ENCODE measurements at regions not wholly inside any gene's neighbourhood (a gene's known extent, or its start where the extent isn't known, plus 50 kb on each side); places are given as distances from the start of the nearest gene placed in this dataset.
A peak's percentile ranks its signal among the peaks of the same experiment; 100 is the strongest.

DNA sequence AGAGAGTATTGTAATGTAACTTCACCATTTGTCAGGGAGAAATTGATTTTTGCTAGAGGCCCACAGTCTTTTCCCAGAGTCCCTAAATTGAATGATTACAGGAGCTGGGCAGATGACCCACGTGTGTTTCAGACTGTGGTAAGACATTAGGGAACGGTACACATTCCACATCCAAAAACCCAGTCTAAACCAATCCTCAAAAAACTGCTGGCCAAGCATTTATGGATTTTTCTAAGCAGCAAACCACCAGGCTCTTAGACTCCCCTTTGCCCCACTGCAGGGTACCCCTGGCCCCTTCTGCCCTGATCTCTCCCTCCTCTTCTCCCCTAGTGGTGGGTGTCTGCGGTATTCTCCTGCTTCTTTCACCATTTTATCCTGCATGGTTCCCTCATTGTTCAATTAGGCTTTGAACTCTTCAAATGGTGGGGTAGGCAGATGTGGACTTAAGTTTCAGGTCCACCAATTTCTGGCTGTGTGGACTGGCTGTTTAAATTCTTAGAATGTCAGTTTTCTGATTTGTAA, 135.5 kb upstream of the SORCS3 start:
- DNase-seq, result no peak

GRCh38 chr10:104509981-104510380, 131.1 kb upstream of the SORCS3 start:
- peak; percentile 28 for DNase-seq

- no peak for DNase-seq
Measured at GRCh38 chr10:104510644-104511043, 130.4 kb upstream of the SORCS3 start.

DNA sequence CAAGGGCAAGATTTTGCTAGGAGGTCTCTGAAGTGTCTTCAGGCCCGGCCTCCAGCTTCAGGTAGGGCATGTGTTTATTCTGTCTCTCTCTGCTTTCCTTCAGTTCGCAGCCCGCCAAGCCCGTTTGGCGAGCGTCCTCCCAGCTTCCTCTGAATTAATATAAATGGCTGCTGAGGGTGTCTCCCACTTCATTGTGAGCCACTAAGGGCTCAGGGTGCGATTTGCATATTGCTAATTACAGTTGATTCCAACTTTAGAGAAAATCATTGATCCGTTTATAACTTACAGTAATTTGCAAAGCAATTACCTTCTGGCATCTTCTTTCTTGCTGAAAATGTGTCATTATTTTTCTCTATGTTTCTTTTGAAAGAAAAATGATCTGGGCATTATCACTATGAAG, 128.3 kb upstream of the SORCS3 start:
- DNase-seq, result no peak

GRCh38 chr10:104515678-104516199, 125.4 kb upstream of the SORCS3 start:
- DNase-seq, result no peak

DNA sequence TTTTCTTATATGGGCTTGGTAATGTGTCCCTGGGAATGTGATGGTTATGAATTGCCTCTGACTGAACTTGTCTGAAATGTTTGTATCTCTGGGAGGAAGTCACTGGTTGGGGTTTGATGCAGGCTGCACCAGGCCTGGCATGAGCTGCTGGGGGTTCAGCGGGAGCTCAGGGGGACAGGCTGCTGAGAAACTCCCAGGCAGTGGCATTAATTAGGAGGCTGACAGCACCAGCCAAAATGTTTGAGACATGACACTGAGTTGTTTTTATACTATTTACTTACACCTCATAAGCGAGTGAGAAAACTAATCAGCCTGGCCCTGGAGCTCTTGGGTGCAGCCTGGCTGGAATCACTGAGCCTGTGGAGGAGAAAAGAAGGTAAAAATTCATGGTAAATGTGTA, 124.1 kb upstream of the SORCS3 start:
- no peak for DNase-seq

DNA sequence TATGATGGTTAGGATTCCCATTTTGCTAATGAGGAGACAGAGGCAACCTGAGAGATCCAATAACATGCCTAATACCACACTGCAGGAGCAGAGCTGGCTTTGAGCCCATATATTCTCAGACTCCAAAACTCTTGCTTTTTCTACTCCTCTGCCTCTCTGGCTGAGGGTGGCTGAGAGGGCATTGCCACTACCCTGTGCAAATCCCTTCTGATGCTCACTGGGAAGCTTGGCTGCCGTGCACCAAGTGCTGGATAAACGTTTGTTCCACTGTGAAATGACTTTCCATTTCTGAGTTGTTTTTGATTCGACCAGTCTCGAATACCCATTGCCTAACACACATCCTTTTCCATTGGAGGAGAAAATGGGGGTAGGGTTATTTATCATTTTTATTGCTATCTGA, 123.1 kb upstream of the SORCS3 start:
- no peak for DNase-seq

GRCh38 chr10:104518891-104519290, 122.2 kb upstream of the SORCS3 start:
- no peak for DNase-seq

- DNase-seq, result no peak
Measured at GRCh38 chr10:104520653-104521052, 120.4 kb upstream of the SORCS3 start.

DNA sequence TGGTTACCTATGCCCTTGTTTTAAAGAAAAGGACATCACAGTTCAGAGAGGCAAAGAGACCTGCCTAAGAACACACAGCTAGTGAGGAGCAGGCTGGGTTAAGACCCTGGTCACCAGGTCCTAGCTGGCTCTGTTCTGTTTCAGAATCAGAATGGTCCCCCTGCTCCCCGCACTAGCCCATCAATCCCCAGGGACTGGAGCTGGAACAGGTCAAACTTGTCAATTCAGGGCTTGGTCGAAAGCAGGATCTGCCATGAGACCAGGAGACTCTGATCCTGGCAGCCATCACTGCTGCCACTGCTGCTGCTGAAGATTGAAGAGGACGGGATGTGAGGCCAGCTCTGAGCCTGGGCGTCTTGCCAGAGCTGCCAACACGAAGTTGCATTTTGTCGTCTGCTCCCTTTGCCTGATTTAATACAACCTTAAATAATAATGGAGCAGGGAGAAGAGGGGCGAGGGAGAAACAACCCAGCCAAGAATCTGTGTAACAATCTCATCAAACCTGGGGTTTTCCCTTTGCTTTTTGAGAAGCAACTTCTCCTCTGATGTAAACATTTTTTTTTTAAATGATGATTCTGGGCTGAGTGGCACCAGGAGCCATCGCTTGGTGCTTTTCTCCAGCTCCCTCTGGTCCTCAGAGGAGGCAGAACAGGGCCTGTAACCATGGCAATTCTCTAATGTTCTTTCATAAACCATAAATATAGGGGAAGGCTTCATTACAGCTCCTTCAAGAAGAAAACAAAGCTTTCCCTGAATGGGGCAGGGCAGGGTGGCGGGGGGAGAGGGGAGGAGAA, 119.0 kb upstream of the SORCS3 start:
- DNase-seq, result no peak

DNA sequence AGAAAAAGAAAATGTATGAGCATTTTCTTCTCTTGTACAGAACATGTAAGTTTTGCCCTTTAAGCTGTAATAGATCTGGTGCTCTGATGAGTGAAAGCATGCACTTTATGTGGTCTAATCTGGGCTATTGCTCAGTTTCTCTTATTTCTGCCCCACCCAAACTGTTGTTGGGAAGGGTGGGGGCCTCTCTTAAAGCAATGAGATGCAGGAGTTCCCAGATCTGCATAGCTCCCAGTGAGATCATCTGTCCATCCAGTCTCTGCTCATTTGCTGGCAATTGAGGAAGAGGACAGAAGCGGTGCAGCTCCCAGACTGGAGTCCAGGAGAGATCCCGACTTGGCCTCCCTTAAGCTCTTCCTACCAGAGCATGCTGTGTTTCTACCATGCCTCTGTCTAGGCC, 114.9 kb upstream of the SORCS3 start:
- DNase-seq, result no peak

DNA sequence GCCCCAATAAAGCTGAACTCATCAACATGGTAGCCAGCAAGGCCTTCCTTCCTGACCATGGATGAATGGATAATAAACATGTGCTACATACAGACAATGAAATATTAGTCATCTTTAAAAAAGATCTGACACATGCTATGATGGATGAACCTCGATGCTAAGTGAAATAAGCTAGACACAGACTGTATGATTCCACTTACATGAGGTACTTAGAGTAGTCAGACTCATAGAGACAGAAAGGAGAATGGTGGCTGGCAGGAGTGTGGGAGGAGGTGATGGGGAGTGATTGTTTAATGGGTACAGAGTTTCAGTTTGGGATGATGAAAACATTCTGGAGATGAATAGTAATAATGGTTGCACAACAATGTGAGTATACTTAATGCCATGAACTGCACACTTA, 114.1 kb upstream of the SORCS3 start:
- no peak for DNase-seq

DNA sequence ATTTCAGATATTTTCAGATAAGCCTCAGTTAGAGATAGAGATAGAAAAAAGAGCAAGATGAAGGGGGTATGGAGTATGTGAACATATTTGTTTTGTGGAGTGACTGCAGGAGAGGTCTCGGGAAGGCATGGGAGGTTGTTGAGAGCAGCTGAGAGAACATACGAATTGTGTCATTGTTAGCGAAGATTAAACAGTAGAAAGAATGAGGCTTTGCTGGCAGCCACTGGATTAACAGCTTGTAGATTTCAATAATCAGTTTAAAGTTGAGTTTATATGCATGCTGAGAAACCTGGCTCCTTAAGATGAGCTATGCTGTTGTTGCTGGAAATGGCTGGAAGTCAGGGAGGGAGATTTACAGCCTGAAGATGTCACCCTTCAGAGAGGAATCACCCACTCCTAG, 100.9 kb upstream of the SORCS3 start:
- DNase-seq, result no peak

- no peak for DNase-seq
Measured at GRCh38 chr10:104541820-104542219, 99.3 kb upstream of the SORCS3 start.

GRCh38 chr10:104546336-104546735, 94.8 kb upstream of the SORCS3 start:
- DNase-seq, result no peak

DNA sequence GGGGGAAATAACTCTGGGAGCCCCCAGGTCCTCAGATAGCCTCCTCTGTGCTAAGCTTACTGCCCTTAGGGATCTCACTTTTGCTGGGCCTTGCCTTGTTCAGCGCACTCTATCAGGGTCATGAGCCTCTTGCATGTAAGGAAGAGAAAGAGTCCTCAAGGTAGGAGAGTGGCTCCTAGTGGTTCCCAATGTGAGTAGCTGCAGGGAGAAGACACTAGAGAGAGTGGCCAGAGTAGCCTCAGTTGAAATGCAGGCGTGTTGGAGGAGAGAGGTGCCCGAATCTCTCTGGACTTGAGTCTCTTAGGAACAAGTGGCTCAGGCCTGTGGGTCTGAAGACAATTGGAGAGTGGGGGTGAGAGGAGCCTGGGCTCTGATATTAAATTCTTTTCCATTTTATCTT, 94.3 kb upstream of the SORCS3 start:
- DNase-seq, result no peak

DNA sequence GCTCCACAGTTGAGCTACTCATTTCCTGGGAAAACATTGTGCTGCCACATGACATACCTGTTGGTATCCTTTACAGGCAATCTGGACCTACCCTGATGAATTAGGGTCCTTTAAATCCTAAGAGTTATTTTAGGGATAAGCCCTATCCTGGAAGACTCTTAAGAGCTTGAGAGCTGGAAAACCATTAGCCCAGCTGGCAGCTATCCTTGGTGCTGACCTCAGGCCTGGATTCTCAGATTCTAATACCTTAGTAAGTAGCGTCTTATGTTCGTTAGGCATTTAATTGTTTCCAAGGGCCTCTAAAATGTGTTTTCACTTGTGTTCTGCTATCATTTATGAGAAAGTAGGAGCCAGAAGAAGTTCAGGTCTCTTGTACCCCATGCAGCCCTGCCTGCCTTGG, 93.0 kb upstream of the SORCS3 start:
- no peak for DNase-seq

DNA sequence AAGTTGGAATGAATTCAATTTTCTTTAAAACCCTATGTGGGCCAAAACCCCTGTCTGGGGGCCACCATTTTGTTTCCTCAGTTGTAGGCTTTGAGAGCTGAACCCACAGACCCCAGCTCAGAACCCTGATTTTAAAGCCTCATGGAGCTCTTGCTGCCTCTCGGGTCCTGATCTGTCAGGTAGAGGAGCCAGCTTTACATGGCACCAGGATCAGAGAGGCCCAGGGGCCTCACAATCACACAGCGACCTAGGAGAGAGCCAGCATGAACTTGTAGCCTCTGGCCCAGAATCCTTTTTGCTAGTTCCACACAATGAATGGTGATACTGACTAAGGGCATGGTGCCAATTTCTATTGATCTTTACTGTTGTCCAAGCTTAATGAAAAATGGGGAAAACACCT, 84.3 kb upstream of the SORCS3 start:
- no peak for DNase-seq

GRCh38 chr10:104557966-104558365, 83.1 kb upstream of the SORCS3 start:
- DNase-seq, result no peak

- no peak for DNase-seq
Measured at GRCh38 chr10:104559935-104560334, 81.2 kb upstream of the SORCS3 start.

GRCh38 chr10:104563051-104563450, 78.0 kb upstream of the SORCS3 start:
- DNase-seq, result no peak

DNA sequence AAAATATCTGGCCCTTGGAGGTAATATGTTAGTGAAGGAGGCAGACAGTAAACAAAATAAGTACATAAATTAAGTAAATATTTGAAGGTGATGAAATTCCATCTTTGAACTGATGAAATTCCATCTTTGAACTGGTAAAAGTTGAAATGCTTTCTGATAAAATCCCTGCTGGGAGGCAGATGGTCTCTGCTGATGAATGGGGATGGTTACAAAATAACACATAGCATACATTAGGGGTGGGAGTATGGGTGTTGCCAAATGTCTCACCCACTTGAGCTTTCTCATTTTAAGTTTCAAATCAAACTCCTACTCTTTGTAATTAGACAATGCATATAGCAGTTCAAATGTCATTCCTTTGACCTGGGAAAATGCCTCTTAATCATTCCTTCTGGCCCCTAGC, 77.5 kb upstream of the SORCS3 start:
- DNase-seq, result no peak

DNA sequence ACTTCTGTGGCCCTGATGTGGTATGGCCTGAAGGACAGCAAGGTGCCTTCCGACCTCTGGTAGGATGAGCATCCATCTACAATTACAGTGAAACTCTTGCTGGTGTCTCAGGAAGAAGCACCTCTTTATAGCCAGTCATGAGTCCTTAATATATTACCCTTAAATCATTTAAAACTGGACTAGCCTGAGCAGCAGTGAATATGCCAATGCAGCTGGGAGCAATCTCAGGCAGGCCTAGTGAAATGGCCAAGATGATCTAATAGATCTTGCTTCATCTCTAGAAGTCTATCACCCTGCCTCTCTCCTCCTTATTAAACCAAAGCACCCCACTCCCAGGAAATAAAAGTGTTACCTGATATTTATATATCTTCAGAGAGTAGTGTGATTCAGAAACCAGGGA, 66.7 kb upstream of the SORCS3 start:
- DNase-seq, result no peak

DNA sequence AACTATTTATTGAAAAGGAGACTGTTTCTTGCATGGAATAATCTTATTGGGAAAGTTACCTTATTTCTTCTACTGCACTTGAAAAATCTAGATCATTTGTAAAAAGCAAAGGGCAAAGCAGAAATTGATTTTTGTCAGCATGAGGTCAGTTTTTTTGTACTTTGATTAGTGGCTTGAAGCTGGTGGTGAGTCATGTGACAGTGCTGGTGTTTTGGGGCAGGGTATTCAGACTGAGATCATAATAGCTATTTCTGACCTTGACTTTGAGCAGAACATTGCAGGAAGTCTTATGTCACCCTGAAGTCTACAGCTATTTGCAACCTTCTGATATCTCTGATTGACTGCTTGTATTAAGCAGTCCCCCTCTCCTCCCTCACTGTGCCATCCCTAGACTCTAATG, 66.3 kb upstream of the SORCS3 start:
- no peak for DNase-seq

- DNase-seq, result no peak
Measured at GRCh38 chr10:104576611-104577010, 64.5 kb upstream of the SORCS3 start.
